ENCODE measurements at regions not wholly inside any gene's neighbourhood (a gene's known extent, or its start where the extent isn't known, plus 50 kb on each side); places are given as distances from the start of the nearest gene placed in this dataset.

DNA sequence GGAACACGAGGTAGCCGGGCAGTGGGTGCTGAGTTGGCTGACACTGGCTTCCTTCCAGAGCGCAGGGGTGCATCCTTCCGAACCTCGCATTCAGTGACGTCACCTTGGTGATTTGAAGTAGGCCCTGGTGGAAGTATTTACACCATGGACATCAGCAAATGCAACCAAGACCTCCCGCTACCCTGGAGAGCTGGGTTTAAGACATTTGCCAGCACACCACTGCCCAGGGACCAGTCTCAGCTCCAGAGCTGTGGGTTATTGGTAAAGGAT lies 106.4 kb upstream of the GPR26 start:
- TF ChIP-seq POLR2A (IDR thresholded peaks at IDR 0.05) = no peak
- TF ChIP-seq, protein P1, sequence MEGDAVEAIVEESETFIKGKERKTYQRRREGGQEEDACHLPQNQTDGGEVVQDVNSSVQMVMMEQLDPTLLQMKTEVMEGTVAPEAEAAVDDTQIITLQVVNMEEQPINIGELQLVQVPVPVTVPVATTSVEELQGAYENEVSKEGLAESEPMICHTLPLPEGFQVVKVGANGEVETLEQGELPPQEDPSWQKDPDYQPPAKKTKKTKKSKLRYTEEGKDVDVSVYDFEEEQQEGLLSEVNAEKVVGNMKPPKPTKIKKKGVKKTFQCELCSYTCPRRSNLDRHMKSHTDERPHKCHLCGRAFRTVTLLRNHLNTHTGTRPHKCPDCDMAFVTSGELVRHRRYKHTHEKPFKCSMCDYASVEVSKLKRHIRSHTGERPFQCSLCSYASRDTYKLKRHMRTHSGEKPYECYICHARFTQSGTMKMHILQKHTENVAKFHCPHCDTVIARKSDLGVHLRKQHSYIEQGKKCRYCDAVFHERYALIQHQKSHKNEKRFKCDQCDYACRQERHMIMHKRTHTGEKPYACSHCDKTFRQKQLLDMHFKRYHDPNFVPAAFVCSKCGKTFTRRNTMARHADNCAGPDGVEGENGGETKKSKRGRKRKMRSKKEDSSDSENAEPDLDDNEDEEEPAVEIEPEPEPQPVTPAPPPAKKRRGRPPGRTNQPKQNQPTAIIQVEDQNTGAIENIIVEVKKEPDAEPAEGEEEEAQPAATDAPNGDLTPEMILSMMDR (IDR thresholded peaks at IDR 0.05) = no peak

Data from lower leg skin (tissue), 3 donors.